Mesendoderm (in vitro differentiated cells): ENCODE measurements at regions not wholly inside any gene's neighbourhood (a gene's known extent, or its start where the extent isn't known, plus 50 kb on each side); places are given as distances from the start of the nearest gene placed in this dataset.
"Not testable (repeated sequence)": the region's sequence is repeated elsewhere in the genome, so short reads cannot be mapped to it uniquely, and the experiment has no call there.

Experiments
- DNase-seq: peaks from one replicate; pipeline ENCODE4 v3.0.0; 2013
- H2AK5ac ChIP-seq: 2 replicates; pipeline ENCODE4 v1.6.1; 2013; ENCODE audit warnings: low read length, inconsistent platforms
- H2BK120ac ChIP-seq: 2 replicates; pipeline ENCODE4 v1.6.1; 2013; ENCODE audit warnings: low read depth, mild to moderate bottlenecking, low read length, moderate library complexity, mixed read lengths
- H2BK15ac ChIP-seq: replicated peaks from 2 replicates; pipeline ENCODE4 v1.6.1; 2013; ENCODE audit warnings: low read depth, mild to moderate bottlenecking, moderate library complexity
- H2BK5ac ChIP-seq: 2 replicates; pipeline ENCODE4 v1.6.1; 2013; ENCODE audit warnings: low read length, inconsistent platforms
- H3K18ac ChIP-seq: 2 replicates; pipeline ENCODE4 v1.6.1; 2013; ENCODE audit warnings: mild to moderate bottlenecking, low read length, mixed read lengths
- H3K23ac ChIP-seq: one replicate; pipeline ENCODE4 v1.6.1; 2013; ENCODE audit warnings: low read length
- H3K27ac ChIP-seq: 2 replicates; pipeline ENCODE4 v1.5.1; 2013; ENCODE audit warnings: low read depth, mild to moderate bottlenecking, inconsistent platforms, low read length, moderate library complexity
- H3K27me3 ChIP-seq: 2 replicates; pipeline ENCODE4 v1.6.1; 2013; ENCODE audit warnings: low read length, control low read depth, mild to moderate bottlenecking, inconsistent platforms; ENCODE audit not compliant: insufficient read depth, poor library complexity
- H3K36me3 ChIP-seq: 2 replicates; pipeline ENCODE4 v1.6.1; 2013; ENCODE audit warnings: low read length, inconsistent platforms; ENCODE audit not compliant: control insufficient read depth, insufficient read depth
- H3K4ac ChIP-seq: one replicate; pipeline ENCODE4 v1.6.1; 2013; ENCODE audit warnings: low read depth, mild to moderate bottlenecking, low read length, moderate library complexity
- H3K4me1 ChIP-seq: 2 replicates; pipeline ENCODE4 v1.6.1; 2013; ENCODE audit warnings: low read depth, low read length, inconsistent platforms; ENCODE audit not compliant: control insufficient read depth
- H3K4me2 ChIP-seq: 2 replicates; pipeline ENCODE4 v1.6.1; 2013; ENCODE audit warnings: low read length
- H3K4me3 ChIP-seq: 2 replicates; pipeline ENCODE4 v1.5.1; 2013; ENCODE audit warnings: mild to moderate bottlenecking, low read length
- H3K56ac ChIP-seq: one replicate; pipeline ENCODE4 v1.6.1; 2013; ENCODE audit warnings: low read length
- H3K79me1 ChIP-seq: 2 replicates; pipeline ENCODE4 v1.6.1; 2013; ENCODE audit warnings: low read length, inconsistent platforms
- H3K79me2 ChIP-seq: 2 replicates; pipeline ENCODE4 v1.6.1; 2013; ENCODE audit warnings: mild to moderate bottlenecking, low read length; ENCODE audit not compliant: control insufficient read depth, insufficient read depth
- H3K9ac ChIP-seq: 2 replicates; pipeline ENCODE4 v1.6.1; 2013; ENCODE audit warnings: low read length, inconsistent platforms
- H4K5ac ChIP-seq: one replicate; pipeline ENCODE4 v1.6.1; 2013; ENCODE audit warnings: low read length
- H4K8ac ChIP-seq: one replicate; pipeline ENCODE4 v1.6.1; 2013; ENCODE audit warnings: low read depth, mild to moderate bottlenecking, control low read depth, low read length, moderate library complexity
- WGBS: extraction: QIAGEN DNeasy Blood & Tissue Kit; methylation state at CpG from one replicate; pipeline ENCODE4 v1.1.7; 2013; ENCODE audit warnings: low lambda C conversion rate, missing lambda C conversion rate; ENCODE audit not compliant: insufficient coverage; ENCODE audit errors: extremely low coverage; 5-methylcytosine and 5-hydroxymethylcytosine counted together

DNA sequence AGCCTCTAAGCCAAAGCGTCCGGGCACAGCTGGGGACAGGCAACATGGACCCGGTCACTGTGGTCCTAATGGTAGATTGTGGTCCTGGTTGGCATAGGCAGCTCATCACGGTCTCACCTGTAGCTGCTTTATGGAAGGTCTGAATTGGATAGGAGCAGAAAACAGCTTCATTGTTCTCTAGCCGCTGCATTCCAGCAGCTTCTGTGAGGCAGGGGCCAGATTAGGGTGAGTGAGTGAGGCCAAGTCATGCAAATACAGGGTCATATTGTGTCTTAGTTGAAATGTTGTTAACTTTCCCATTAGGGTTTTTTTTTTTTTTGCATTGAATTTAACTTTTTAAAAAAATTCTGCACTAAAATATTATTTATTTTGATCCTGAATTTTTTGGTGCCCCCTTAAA is 105.4 kb upstream of the SULF2 start:
- not testable (repeated sequence) for H3K56ac ChIP-seq, H4K8ac ChIP-seq, DNase-seq, H3K9ac ChIP-seq, H3K4ac ChIP-seq, H3K79me1 ChIP-seq, H3K4me1 ChIP-seq, H3K4me3 ChIP-seq, H2BK15ac ChIP-seq, H3K36me3 ChIP-seq, H3K4me2 ChIP-seq, H3K27me3 ChIP-seq, H2BK120ac ChIP-seq, H2AK5ac ChIP-seq, H2BK5ac ChIP-seq, H3K18ac ChIP-seq, H4K5ac ChIP-seq, H3K23ac ChIP-seq, H3K79me2 ChIP-seq, H3K27ac ChIP-seq
- no CpG with 5 or more reads among the region's 5 CpGs for WGBS

GRCh38 chr20:47889751-47890150 is 104.5 kb upstream of the SULF2 start:
- not testable (repeated sequence) for H4K5ac ChIP-seq, H3K56ac ChIP-seq, H3K4me3 ChIP-seq, H3K79me1 ChIP-seq, H4K8ac ChIP-seq, H3K36me3 ChIP-seq, DNase-seq, H3K4me2 ChIP-seq, H3K23ac ChIP-seq, H3K4ac ChIP-seq, H3K4me1 ChIP-seq, H3K27me3 ChIP-seq, H3K27ac ChIP-seq, H2BK120ac ChIP-seq, H3K79me2 ChIP-seq, H3K18ac ChIP-seq, H2BK15ac ChIP-seq, H3K9ac ChIP-seq, H2AK5ac ChIP-seq, H2BK5ac ChIP-seq
- no CpG with 5 or more reads among the region's 12 CpGs for WGBS

- H3K36me3 ChIP-seq, result no peaks in the 10 kb centered on the region
- no peak overlapping the region for H2AK5ac ChIP-seq
- no peaks in the 10 kb centered on the region for H3K4me1 ChIP-seq
- no peak overlapping the region for H2BK5ac ChIP-seq
- DNase-seq, result no peak
- no peak overlapping the region for H3K23ac ChIP-seq
- H4K8ac ChIP-seq, result no peak overlapping the region
- H2BK15ac ChIP-seq, result no peak overlapping the region
- no peak overlapping the region for H3K18ac ChIP-seq
- H3K79me2 ChIP-seq, result no peaks in the 10 kb centered on the region
- H3K4me2 ChIP-seq, result no peak overlapping the region
- H3K4me3 ChIP-seq, result no peak overlapping the region
- H2BK120ac ChIP-seq, result no peak overlapping the region
- H3K9ac ChIP-seq, result no peak overlapping the region
- H4K5ac ChIP-seq, result no peak overlapping the region
- no peak overlapping the region for H3K4ac ChIP-seq
- no peak overlapping the region for H3K27ac ChIP-seq
- no peak overlapping the region for H3K56ac ChIP-seq
- no peaks in the 10 kb centered on the region for H3K79me1 ChIP-seq
- WGBS, result no CpG with 5 or more reads among the region's 14 CpGs
- no peaks in the 10 kb centered on the region for H3K27me3 ChIP-seq
Measured at GRCh38 chr20:47888351-47888750, 103.1 kb upstream of the SULF2 start.

- H3K4ac ChIP-seq, result no peak overlapping the region
- H3K9ac ChIP-seq, result no peak overlapping the region
- no peak overlapping the region for H2BK15ac ChIP-seq
- no peak overlapping the region for H3K18ac ChIP-seq
- no peak overlapping the region for H4K8ac ChIP-seq
- H3K79me2 ChIP-seq, result no peaks in the 10 kb centered on the region
- no peak overlapping the region for H2AK5ac ChIP-seq
- no peak overlapping the region for H3K23ac ChIP-seq
- no peak overlapping the region for H3K27ac ChIP-seq
- no peak overlapping the region for H3K4me3 ChIP-seq
- WGBS, result no CpG with 5 or more reads among the region's 10 CpGs
- no peaks in the 10 kb centered on the region for H3K27me3 ChIP-seq
- H2BK5ac ChIP-seq, result no peak overlapping the region
- no peak for DNase-seq
- no peaks in the 10 kb centered on the region for H3K4me1 ChIP-seq
- H3K36me3 ChIP-seq, result no peaks in the 10 kb centered on the region
- no peak overlapping the region for H3K4me2 ChIP-seq
- no peak overlapping the region for H3K56ac ChIP-seq
- no peak overlapping the region for H2BK120ac ChIP-seq
- H3K79me1 ChIP-seq, result no peaks in the 10 kb centered on the region
- no peak overlapping the region for H4K5ac ChIP-seq
Measured at GRCh38 chr20:47887477-47888080, 102.3 kb upstream of the SULF2 start.

DNA sequence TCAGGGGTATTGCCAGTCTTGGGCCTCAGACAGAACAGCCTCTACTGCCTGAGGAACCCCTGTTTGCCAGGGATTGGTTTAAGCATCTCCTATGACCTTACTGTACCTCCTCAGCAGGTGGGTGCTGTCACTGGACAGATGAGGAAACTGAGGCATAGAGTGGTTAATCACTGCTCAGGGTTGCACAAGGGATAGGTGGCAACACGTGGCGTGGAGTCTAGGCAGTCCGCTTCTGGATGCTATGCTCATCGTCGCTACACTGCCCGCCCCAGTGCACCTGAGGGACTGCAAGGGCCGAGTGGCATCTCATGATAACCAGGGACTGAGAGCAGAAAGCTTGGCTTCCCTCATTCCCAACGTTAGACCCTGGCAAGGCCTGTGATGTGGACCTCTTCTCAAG is 101.8 kb upstream of the SULF2 start:
- H2BK120ac ChIP-seq, result no peak overlapping the region
- no peaks in the 10 kb centered on the region for H3K79me2 ChIP-seq
- no peak overlapping the region for H4K8ac ChIP-seq
- H2AK5ac ChIP-seq, result no peak overlapping the region
- no peak overlapping the region for H3K56ac ChIP-seq
- no peak overlapping the region for H3K18ac ChIP-seq
- no peak overlapping the region for H3K4me3 ChIP-seq
- no peaks in the 10 kb centered on the region for H3K79me1 ChIP-seq
- no peak overlapping the region for H3K4ac ChIP-seq
- H3K4me2 ChIP-seq, result no peak overlapping the region
- no peak overlapping the region for H2BK5ac ChIP-seq
- no peak overlapping the region for H4K5ac ChIP-seq
- no peaks in the 10 kb centered on the region for H3K27me3 ChIP-seq
- H3K27ac ChIP-seq, result no peak overlapping the region
- H3K4me1 ChIP-seq, result no peaks in the 10 kb centered on the region
- DNase-seq, result no peak
- no CpG with 5 or more reads among the region's 8 CpGs for WGBS
- H2BK15ac ChIP-seq, result no peak overlapping the region
- no peak overlapping the region for H3K9ac ChIP-seq
- H3K23ac ChIP-seq, result no peak overlapping the region
- H3K36me3 ChIP-seq, result no peaks in the 10 kb centered on the region

DNA sequence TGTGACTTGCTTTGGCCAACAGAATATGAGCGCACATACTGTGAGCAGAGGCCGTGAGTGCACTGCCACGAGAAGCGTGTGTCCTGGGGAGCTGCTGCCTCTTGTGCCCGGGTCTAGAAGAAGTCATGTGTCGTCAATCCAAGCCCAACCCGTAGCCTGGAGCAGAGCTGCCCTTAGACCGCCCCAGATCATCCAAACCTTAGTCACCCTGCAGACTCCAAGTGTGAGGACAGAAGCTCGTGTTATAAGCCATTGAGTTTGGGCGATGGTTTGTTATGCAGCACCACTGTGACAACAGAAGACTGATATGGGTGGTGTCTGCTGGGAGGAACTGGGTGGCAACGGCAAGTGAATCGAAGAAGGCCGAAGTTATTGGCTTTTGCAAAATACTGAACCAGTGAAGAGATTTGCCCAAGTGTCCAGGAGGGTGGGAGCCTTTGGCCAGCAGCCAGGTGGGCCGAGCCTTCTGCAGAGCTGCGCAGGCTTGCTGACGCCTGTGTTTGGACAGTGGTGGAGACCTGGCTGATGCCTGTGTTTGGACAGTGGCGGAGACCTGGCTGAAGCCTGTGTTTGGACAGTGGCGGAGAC is 101.3 kb upstream of the SULF2 start:
- no peak overlapping the region for H3K27ac ChIP-seq
- no peak for DNase-seq
- H3K36me3 ChIP-seq, result no peaks in the 10 kb centered on the region
- no peak overlapping the region for H3K4me3 ChIP-seq
- WGBS, result no CpG with 5 or more reads among the region's 18 CpGs
- H3K56ac ChIP-seq, result no peak overlapping the region
- H3K23ac ChIP-seq, result no peak overlapping the region
- no peaks in the 10 kb centered on the region for H3K4me1 ChIP-seq
- no peaks in the 10 kb centered on the region for H3K79me1 ChIP-seq
- no peaks in the 10 kb centered on the region for H3K27me3 ChIP-seq
- no peak overlapping the region for H3K4ac ChIP-seq
- no peak overlapping the region for H2BK5ac ChIP-seq
- H2BK15ac ChIP-seq, result no peak overlapping the region
- no peak overlapping the region for H2AK5ac ChIP-seq
- H3K4me2 ChIP-seq, result no peak overlapping the region
- no peak overlapping the region for H4K8ac ChIP-seq
- H2BK120ac ChIP-seq, result no peak overlapping the region
- H3K18ac ChIP-seq, result no peak overlapping the region
- H3K9ac ChIP-seq, result no peak overlapping the region
- H3K79me2 ChIP-seq, result no peaks in the 10 kb centered on the region
- H4K5ac ChIP-seq, result no peak overlapping the region
